NCI-H1436 (cell line): ENCODE measurements at regions not wholly inside any gene's neighbourhood (a gene's known extent, or its start where the extent isn't known, plus 50 kb on each side); places are given as distances from the start of the nearest gene placed in this dataset.

ENCODE experiments used
- DNase-seq: peaks from one replicate; lab custom pipeline; 2025; lab: John Stamatoyannopoulos, UW

- no peak for DNase-seq
Measured at GRCh38 chr3:110750201-110750600, 321.4 kb upstream of the NECTIN3 start.

DNA sequence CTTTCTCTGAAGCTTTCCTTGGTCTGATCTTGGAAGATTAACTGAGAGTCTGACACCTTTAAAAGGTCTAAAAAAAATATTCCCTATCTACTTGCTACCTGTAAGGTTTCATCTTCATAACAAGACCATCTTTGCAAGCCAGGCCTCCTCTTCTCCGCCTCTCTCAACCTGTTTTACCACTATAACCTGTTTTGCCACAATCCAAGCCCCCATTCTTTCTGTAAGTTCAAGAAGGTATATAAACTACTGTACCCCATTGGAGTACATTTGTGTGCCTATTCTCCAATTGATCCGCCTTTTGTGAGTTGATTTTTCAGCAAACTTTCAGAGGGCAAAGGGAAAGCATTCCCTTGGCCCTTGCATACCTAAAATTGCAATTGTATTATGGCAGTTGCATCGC lies 319.3 kb upstream of the NECTIN3 start:
- DNase-seq, result no peak

GRCh38 chr3:110753516-110753915 lies 318.1 kb upstream of the NECTIN3 start:
- no peak for DNase-seq

DNA sequence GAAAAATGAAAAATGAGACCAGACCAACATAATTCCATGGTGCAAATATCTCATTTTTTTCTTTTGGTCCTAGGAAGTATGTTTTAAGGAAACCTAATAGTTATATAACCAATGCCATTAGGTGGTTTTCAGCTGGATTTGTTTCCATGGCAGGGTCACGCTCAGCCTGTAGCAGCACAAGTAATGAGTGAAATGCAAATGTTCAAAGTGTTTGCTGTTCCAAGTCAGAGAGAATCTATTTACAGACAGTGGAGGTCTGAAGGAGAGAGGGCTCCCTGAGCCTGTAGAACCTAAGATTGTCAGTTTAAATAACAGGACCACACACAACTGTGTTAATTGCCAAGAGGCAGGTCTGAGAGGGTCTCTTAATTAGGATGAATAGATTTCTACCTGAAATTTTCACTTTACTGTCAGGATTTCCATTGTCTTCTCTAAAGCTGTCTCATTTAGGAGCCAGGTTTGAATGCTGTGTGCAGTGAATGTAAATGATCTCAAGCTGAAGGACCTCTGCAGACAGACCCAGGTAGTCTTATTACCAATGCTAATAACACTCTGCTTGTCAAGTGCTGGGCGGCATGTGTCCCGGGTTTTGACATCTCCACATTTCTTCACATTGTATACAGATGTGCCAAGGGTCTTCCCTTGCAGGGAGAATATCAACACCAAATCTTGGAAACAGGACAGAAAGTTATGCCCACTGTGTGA lies 317.3 kb upstream of the NECTIN3 start:
- DNase-seq, result no peak

DNA sequence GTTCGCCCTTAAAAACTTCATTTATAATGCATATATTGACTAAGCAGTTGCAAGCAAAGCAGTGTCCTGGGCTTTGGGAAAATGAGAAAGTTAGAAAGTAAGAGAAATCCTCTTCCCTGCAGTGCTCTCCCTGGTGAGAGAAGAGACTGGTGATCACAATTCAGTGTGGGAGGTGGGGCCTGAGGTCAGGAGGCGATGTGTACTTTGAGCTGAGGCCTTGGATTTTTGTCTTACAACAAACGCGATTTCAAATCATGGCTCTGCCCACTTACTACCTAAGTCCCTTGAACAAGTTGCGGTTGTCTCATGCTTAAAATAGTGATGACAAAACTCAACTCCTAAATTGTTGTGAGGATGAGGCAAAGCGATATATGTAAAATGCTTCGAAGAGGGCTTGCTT lies 316.3 kb upstream of the NECTIN3 start:
- no peak for DNase-seq

DNA sequence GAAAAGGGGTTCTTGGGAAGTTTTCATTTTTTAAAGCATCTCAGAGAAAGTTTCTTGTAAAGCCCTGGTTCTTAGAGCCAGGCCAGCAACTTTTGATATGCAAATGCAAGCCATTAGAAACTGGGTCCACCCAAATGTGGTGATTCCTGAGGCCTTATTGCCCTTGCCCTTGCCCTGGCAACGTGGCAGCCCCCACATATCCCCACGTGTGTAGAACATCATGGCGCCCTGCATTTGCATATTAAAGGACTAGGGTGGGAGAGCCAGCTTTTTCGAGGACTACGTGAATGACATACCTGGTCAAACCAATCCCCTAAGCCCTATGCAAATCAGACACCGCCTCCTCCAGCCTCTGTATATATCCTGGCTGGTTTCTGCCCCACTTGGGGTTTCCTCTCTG lies 314.9 kb upstream of the NECTIN3 start:
- DNase-seq, result no peak

- DNase-seq, result no peak
Measured at GRCh38 chr3:110758208-110758607, 313.4 kb upstream of the NECTIN3 start.

GRCh38 chr3:110767156-110767555 lies 304.5 kb upstream of the NECTIN3 start:
- no peak for DNase-seq

DNA sequence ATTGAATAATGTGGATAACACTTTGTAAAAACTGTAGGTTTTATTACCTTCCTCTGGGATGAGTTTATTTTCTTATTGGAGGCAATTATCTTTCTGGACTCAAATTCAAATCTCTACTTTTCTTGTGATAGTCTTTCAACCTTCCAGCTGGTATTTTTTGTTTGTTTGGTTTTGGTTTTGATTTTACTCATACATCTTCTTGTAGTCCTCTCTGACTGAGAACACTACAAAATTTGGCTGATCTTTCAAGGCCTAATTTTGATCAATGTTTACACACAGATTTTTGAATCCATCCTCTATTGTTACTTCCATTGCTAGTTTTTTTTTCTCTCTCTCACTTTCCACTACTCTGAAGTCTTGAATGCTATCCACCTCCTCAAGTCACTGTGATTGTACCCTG lies 303.8 kb upstream of the NECTIN3 start:
- no peak for DNase-seq

- DNase-seq, result no peak
Measured at GRCh38 chr3:110773413-110773954, 298.1 kb upstream of the NECTIN3 start.

DNA sequence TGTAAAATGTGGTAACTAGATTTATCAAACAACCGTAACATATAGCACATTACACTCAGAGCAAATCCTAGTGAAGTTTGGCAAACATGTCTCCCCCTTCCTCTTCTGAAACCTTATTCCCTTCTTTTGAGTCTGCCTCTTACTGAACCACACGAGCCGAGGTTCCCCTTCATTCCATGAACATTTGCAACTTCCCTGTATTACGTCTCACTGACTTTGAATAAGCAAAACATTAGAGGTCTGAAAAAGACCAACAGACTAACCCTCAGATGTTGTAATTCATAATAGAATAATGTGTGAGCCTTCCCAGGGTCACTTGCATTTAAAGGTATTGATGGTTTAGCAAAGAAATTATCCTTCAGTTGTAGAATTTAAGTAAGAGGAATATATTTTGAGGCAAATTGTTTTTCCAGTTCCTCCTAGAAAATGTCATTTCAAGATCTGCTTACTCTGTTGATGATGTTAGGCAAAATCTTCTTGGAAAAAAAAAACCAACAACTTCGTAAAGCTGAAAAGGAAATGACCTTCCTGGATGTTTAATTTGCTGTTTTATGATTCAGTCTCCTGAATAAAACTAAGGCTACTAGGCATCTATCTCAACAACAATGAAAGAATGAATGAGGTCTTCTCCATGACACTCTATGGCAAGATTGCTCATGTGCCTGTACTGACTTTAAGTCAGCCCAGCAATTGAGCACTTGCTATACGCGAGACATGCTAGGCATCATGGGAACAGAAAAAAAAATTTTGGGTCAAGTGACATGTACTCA lies 296.9 kb upstream of the NECTIN3 start:
- no peak for DNase-seq

DNA sequence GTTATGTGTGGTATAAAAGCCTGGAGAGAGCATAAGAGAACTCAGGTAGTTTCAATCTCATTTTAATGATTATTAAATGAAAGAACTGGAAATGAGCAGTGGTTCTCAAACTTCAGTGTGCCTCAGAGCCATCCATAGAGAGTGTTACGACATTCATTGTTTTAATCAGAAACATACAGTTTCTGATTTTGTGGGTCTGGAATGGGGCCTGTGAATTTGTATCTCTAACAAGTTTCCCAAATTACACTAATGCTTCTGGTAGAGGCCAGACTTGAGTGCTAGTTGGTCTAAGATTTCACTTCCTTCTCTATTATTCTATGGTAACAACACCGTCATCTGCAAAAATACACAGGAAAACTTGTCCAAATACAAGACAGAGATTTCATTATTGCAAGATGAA lies 292.0 kb upstream of the NECTIN3 start:
- DNase-seq, result no peak

- DNase-seq, result no peak
Measured at GRCh38 chr3:110783541-110783940, 288.1 kb upstream of the NECTIN3 start.

DNA sequence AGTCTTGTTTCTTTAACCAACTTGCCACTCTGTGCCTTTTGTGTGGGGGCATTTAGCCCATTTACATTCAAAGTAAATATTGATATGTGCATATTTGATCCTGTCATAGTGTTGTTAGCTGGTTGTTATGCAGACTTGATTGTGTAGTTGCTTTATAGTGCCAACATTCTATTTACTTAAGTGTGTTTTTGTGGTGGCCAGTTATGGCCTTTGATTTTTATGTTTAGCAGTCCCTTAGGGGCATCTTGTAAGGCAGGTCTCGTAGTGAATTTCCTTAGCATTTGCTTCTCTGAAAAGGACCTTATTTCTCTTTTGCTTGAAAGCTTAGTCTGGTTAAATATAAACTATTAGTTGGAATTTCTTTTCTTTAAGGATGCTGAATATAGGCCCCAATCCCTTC lies 282.8 kb upstream of the NECTIN3 start:
- DNase-seq, result no peak

GRCh38 chr3:110789315-110789714 lies 282.3 kb upstream of the NECTIN3 start:
- no peak for DNase-seq

GRCh38 chr3:110790631-110791030 lies 281.0 kb upstream of the NECTIN3 start:
- no peak for DNase-seq

DNA sequence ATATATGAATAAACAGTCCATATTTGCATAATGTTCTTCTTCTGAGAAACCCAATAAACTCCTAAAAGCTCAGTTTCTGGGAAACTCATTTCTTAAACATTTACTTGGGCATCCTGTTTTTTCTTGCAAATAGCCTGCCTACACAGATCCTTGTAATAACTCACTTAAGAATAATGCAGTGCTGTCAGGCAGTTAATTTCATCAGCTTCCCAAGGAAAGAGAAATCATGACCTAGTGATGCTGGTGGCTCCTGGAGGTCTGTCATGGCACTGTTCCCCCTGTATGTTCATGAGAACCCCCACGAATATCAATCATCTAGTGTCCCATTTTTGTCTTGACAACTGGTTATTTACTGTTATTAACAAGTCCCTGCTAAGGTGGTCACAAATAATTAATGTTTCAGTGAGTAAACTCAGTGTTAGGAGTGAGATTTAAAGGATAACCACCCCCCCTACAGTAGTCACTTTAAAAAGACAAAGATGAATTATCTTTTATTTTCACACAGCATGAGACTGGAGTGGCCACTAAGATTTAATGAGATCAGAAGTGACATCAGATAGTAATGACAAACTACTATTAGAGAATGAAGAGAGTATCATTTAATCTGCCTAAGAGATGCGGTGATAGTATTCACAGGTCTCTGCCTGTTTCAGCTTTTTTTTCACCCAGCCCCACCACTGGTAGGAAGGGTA lies 279.5 kb upstream of the NECTIN3 start:
- no peak for DNase-seq

- no peak for DNase-seq
Measured at GRCh38 chr3:110793611-110794010, 278.0 kb upstream of the NECTIN3 start.

- DNase-seq, result no peak
Measured at GRCh38 chr3:110795163-110795562, 276.5 kb upstream of the NECTIN3 start.

DNA sequence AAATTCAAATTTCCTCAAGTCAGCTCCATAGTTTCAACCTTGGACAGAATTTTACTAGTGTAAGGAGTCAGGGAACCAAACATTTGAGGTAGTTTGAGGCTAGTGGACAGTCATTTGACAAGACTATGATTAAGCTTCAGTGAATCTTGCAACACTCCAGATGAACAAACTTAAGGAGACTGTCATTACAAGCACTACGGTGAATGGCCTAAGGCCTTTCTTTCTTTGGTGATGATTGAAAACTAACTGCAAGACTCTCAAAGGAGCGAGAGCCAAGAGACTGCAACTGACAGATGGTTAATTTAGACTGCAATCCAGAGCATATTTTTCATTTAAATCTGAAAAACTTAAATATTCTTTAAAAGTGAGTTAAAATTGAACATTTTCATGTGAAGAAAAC lies 272.3 kb upstream of the NECTIN3 start:
- DNase-seq, result no peak

- DNase-seq, result no peak
Measured at GRCh38 chr3:110804856-110805255, 266.8 kb upstream of the NECTIN3 start.

DNA sequence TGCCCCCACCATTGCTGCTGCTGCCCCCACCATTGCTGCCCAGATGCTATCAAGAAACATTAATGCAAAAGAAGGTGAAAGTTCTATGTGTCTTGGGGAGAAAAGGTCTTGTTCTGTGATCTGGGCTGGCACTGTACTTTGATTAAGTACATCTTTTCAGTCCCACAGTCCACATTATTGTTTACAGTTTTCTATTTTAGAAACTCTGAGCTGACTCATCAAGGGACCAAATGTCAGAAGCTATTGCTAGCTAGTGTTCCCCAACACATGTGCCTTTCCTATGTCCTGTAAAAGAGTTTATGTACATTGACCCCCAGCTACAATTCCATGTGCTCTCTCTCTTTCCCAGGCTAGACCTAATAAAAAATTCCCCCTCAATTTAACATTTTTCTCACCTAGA lies 264.7 kb upstream of the NECTIN3 start:
- no peak for DNase-seq

DNA sequence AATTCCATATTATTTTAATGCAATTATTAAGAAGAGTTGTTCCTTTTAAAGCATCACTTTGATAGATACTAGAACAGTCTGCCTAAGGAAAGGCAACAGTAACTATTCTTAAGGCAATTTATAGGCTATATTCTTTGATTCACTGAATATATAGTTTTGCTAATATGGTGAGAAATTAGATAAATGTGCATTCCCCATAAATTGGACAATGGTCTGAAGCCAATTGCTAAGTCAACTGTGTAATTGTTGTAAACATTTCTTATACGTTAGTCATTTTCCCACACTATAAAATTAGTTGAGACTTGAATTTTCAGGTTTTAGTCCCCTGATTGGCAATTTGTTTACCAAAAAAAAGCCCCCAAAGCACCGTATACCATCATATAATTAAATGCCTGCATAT lies 263.0 kb upstream of the NECTIN3 start:
- no peak for DNase-seq
